DOHH2 (cell line): ENCODE measurements at regions not wholly inside any gene's neighbourhood (a gene's known extent, or its start where the extent isn't known, plus 50 kb on each side); places are given as distances from the start of the nearest gene placed in this dataset.

Experiments
- H3F3A ChIP-seq: fragments of 200-600 bp; sonication (generic), shearing (Covaris generic); 2 replicates; pipeline ENCODE4 v1.6.0; 2016; ENCODE audit warnings: antibody characterized with exemption, mild to moderate bottlenecking; ENCODE audit not compliant: control insufficient read depth, insufficient read depth
- H3K27ac ChIP-seq: fragments of 200-600 bp; sonication (generic); 2 replicates; pipeline ENCODE4 v1.5.1; 2014; ENCODE audit warnings: low read depth, mild to moderate bottlenecking, low read length, moderate library complexity
- H3K27me3 ChIP-seq: fragments of 200-600 bp; sonication (generic); 2 replicates; pipeline ENCODE4 v1.6.1; 2014; ENCODE audit warnings: mild to moderate bottlenecking, low read length, mixed read lengths; ENCODE audit not compliant: control insufficient read depth
- H3K36me3 ChIP-seq: fragments of 200-600 bp; sonication (generic); 2 replicates; pipeline ENCODE4 v1.6.1; 2014; ENCODE audit warnings: mild to moderate bottlenecking, low read length, moderate library complexity, mixed read lengths; ENCODE audit not compliant: control insufficient read depth
- H3K4me1 ChIP-seq: fragments of 200-600 bp; sonication (generic); 2 replicates; pipeline ENCODE4 v1.6.1; 2014; ENCODE audit warnings: mild to moderate bottlenecking, low read length, mixed read lengths; ENCODE audit not compliant: control insufficient read depth
- H3K4me2 ChIP-seq: fragments of 200-600 bp; sonication (generic); 2 replicates; pipeline ENCODE4 v1.6.0; 2014; ENCODE audit warnings: mild to moderate bottlenecking, low read length, moderate library complexity
- H3K4me3 ChIP-seq: fragments of 200-600 bp; sonication (generic); 2 replicates; pipeline ENCODE4 v1.5.1; 2014; ENCODE audit warnings: mild to moderate bottlenecking, low read length, mixed read lengths
- H3K79me2 ChIP-seq: fragments of 200-600 bp; sonication (generic); 2 replicates; pipeline ENCODE4 v1.6.1; 2014; ENCODE audit warnings: mild to moderate bottlenecking, low read length, mixed read lengths; ENCODE audit not compliant: control insufficient read depth
- H3K9me2 ChIP-seq: fragments of 200-600 bp; sonication (generic); replicated peaks from 2 replicates; pipeline ENCODE4 v1.6.1; 2014; ENCODE audit warnings: mild to moderate bottlenecking, low read length, mixed read lengths; ENCODE audit not compliant: control insufficient read depth
- H3K9me3 ChIP-seq: fragments of 200-600 bp; sonication (generic); 2 replicates; pipeline ENCODE4 v1.6.1; 2014; ENCODE audit warnings: antibody characterized with exemption, low read length, mixed read lengths; ENCODE audit not compliant: control insufficient read depth, insufficient read depth
- H4K20me1 ChIP-seq: fragments of 200-600 bp; sonication (generic); 2 replicates; pipeline ENCODE4 v1.6.0; 2014; ENCODE audit warnings: low read depth, mild to moderate bottlenecking, antibody characterized with exemption, low read length, moderate library complexity; ENCODE audit not compliant: control insufficient read depth, insufficient read depth
- EZH2phosphoT487 ChIP-seq: fragments of 200-600 bp; sonication (generic); IDR thresholded peaks from 2 replicates; pipeline ENCODE4 v1.6.1; 2017; ENCODE audit warnings: borderline replicate concordance, mild to moderate bottlenecking, antibody characterized with exemption, low read length, moderate library complexity, mixed read lengths
- TF ChIP-seq, protein P1 (sequence below): fragments of 200-600 bp; sonication (generic); IDR thresholded peaks from one replicate; pipeline ENCODE4 v1.5.1; 2014; ENCODE audit warnings: antibody characterized with exemption, mild to moderate bottlenecking, low read depth, low read length; ENCODE audit not compliant: poor library complexity, severe bottlenecking

DNA sequence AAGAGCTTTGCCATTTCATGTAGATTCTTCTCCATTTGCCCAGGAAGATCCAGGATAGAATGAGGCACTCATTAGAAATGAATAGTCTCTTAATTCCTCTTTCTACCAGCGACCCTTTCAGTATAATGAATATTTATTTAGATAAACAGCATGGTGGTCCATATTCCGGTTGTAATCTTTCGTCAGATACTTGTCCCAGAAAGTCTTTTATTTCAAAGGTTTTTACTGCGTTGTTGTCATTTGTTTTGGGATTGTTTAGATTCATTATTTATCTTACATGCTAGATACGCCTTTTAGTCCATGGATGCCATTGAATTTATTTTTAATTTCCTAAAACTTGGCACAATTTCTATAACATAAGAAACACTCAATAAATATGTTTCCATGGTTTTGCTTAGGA is 139.7 kb upstream of the FLRT2 start:
- H3K9me2 ChIP-seq: no peaks in the 10 kb centered on the region
- no peaks in the 10 kb centered on the region for H3K36me3 ChIP-seq
- no peaks in the 10 kb centered on the region for H3K4me1 ChIP-seq
- H3K27me3 ChIP-seq: no peaks in the 10 kb centered on the region
- no peak overlapping the region for H3K4me3 ChIP-seq
- H4K20me1 ChIP-seq: no peaks in the 10 kb centered on the region
- H3K79me2 ChIP-seq: no peaks in the 10 kb centered on the region
- H3F3A ChIP-seq: no peaks in the 10 kb centered on the region
- H3K9me3 ChIP-seq: no peaks in the 10 kb centered on the region
- H3K27ac ChIP-seq: no peak overlapping the region
- no peak overlapping the region for H3K4me2 ChIP-seq
- TF ChIP-seq EZH2phosphoT487: no peak
- TF ChIP-seq, protein P1, sequence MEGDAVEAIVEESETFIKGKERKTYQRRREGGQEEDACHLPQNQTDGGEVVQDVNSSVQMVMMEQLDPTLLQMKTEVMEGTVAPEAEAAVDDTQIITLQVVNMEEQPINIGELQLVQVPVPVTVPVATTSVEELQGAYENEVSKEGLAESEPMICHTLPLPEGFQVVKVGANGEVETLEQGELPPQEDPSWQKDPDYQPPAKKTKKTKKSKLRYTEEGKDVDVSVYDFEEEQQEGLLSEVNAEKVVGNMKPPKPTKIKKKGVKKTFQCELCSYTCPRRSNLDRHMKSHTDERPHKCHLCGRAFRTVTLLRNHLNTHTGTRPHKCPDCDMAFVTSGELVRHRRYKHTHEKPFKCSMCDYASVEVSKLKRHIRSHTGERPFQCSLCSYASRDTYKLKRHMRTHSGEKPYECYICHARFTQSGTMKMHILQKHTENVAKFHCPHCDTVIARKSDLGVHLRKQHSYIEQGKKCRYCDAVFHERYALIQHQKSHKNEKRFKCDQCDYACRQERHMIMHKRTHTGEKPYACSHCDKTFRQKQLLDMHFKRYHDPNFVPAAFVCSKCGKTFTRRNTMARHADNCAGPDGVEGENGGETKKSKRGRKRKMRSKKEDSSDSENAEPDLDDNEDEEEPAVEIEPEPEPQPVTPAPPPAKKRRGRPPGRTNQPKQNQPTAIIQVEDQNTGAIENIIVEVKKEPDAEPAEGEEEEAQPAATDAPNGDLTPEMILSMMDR: no peak

DNA sequence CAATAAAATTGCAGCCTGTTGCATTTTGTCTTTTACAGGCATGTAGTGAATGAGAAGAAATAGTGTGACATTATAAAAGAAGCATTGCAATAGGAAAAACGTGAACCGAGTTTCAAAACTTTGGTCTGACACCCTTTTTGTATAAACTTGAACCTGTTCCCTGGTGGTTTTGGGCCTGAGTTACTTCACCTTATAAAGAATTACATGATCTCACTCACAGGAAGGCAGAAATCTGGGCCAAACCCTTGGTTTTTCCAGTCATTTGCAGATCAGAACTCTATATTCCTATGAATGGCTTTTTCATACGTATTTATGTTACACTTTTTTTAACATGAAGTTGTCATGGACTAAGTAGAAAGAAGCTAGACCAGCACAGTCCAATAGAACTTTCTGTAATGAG is 138.5 kb upstream of the FLRT2 start:
- Histone ChIP-seq H3K9me2 (no peaks in the 10 kb centered on the region), H4K20me1 (no peaks in the 10 kb centered on the region), H3K4me2 (no peak overlapping the region), H3K9me3 (no peaks in the 10 kb centered on the region), H3K27ac (no peak overlapping the region), H3K27me3 (no peaks in the 10 kb centered on the region), H3K4me1 (no peaks in the 10 kb centered on the region), H3K79me2 (no peaks in the 10 kb centered on the region), H3K4me3 (no peak overlapping the region), H3K36me3 (no peaks in the 10 kb centered on the region), H3F3A (no peaks in the 10 kb centered on the region)
- TF ChIP-seq, protein P1: no peak
- TF ChIP-seq EZH2phosphoT487: no peak

DNA sequence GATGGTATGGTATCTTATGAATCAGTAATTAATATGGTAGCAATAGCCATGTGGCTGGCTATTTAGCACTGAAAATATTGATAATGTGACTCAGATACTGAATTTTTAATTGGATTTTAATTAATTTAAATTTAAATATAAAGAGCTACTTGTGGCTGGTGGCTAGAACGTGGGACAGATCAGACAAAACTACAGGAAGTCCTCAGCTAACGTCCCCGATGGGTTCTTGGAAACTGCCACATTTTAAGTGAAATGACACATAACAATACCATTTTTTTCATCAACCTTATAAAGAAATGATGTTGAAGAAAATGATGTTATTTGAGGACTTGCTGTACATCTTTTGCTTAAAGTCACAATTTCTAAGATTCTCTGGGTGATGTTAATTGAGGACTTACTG is 138.1 kb upstream of the FLRT2 start:
- Histone ChIP-seq H3K4me3 (no peak overlapping the region), H3K9me3 (no peaks in the 10 kb centered on the region), H3K4me2 (no peak overlapping the region), H3K36me3 (no peaks in the 10 kb centered on the region), H4K20me1 (no peaks in the 10 kb centered on the region), H3K9me2 (no peaks in the 10 kb centered on the region), H3K27ac (no peak overlapping the region), H3K4me1 (no peaks in the 10 kb centered on the region), H3F3A (no peaks in the 10 kb centered on the region), H3K27me3 (no peaks in the 10 kb centered on the region), H3K79me2 (no peaks in the 10 kb centered on the region)
- no peak for TF ChIP-seq EZH2phosphoT487
- TF ChIP-seq, protein P1: no peak

DNA sequence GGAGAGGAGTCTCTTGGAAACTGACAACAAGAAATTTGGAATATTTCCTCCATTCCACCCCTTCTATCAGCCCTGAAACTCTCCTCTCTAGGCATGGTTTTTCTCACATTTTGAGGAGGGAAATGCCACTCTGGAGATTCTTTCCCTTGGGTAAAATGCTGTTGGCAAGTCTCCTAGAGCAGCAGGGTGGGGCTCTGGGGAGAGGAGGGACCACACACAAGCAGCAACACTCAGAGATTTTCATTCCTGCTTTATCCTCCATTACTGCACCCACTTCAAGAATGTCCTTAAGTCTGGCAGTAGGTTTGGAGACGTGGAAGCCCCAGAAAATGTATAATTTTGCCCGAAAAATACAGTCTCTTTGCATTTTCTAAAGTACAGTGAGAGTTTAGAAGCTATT is 130.8 kb upstream of the FLRT2 start:
- no peaks in the 10 kb centered on the region for H3F3A ChIP-seq
- H3K79me2 ChIP-seq: no peaks in the 10 kb centered on the region
- no peaks in the 10 kb centered on the region for H3K36me3 ChIP-seq
- no peaks in the 10 kb centered on the region for H4K20me1 ChIP-seq
- H3K9me3 ChIP-seq: no peaks in the 10 kb centered on the region
- no peak for TF ChIP-seq EZH2phosphoT487
- TF ChIP-seq, protein P1: no peak
- no peaks in the 10 kb centered on the region for H3K4me1 ChIP-seq
- no peak overlapping the region for H3K4me2 ChIP-seq
- no peaks in the 10 kb centered on the region for H3K27me3 ChIP-seq
- no peak overlapping the region for H3K4me3 ChIP-seq
- no peak overlapping the region for H3K27ac ChIP-seq
- no peaks in the 10 kb centered on the region for H3K9me2 ChIP-seq
